ENCODE measurements at regions not wholly inside any gene's neighbourhood (a gene's known extent, or its start where the extent isn't known, plus 50 kb on each side); places are given as distances from the start of the nearest gene placed in this dataset.

DNA sequence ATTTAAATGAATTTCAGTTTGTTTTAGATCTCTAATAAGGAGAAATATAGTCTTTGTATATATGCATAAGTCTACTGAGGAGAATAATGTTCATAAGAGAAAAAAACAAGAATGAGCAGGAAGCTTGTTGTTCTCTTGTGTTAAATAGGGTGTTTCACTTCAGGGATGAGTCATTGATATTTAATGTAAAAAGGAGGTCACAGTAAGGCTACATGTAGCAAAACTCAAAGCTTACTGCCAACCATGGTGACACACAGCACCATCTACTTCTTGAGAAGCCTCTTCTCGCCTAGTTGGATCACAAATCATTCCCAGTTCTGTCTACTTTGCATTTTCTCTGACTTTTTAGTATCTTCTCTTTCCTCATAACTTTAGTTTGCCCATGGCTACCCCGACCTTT is 1466.0 kb upstream of the C9orf72 start:
- no peak for DNase-seq (ENCODE audit: low read depth)
- H3K4me3 ChIP-seq (ENCODE audit: low read length), result no peak overlapping the region
- TF ChIP-seq, protein P1, sequence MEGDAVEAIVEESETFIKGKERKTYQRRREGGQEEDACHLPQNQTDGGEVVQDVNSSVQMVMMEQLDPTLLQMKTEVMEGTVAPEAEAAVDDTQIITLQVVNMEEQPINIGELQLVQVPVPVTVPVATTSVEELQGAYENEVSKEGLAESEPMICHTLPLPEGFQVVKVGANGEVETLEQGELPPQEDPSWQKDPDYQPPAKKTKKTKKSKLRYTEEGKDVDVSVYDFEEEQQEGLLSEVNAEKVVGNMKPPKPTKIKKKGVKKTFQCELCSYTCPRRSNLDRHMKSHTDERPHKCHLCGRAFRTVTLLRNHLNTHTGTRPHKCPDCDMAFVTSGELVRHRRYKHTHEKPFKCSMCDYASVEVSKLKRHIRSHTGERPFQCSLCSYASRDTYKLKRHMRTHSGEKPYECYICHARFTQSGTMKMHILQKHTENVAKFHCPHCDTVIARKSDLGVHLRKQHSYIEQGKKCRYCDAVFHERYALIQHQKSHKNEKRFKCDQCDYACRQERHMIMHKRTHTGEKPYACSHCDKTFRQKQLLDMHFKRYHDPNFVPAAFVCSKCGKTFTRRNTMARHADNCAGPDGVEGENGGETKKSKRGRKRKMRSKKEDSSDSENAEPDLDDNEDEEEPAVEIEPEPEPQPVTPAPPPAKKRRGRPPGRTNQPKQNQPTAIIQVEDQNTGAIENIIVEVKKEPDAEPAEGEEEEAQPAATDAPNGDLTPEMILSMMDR (conservative IDR thresholded peaks at IDR 0.05; ENCODE audit: low read length), result no peak

- no peak for DNase-seq (ENCODE audit: low read depth)
- no peak overlapping the region for H3K4me3 ChIP-seq (ENCODE audit: low read length)
- TF ChIP-seq, protein P1 (conservative IDR thresholded peaks at IDR 0.05; ENCODE audit: low read length), result no peak
These were observed 1469.8 kb upstream of the C9orf72 start for GRCh38 chr9:29043072-29043471.

DNA sequence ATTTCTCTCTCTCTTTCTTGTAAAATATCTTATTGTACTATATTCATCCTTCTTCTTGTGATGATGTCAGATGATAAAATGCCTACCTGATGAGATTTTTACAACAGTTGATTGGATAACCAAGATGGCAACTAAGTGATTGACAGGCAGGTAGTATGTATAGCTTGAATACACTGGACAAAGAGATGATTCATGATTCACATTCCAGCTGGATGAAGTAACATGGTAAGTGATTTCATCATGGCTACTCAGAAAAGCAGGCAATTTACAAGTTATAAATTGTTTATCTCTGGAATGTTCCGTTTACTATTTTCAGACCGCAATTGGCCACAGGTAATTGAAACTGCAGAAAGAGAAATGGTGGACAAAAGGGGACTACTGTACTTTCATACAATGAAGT is 1471.7 kb upstream of the C9orf72 start:
- no peak for DNase-seq (ENCODE audit: low read depth)

GRCh38 chr9:29060041-29060440 is 1486.8 kb upstream of the C9orf72 start:
- TF ChIP-seq, protein P1 (conservative IDR thresholded peaks at IDR 0.05; ENCODE audit: low read length), result no peak
- no peak overlapping the region for H3K4me3 ChIP-seq (ENCODE audit: low read length)
- DNase-seq (ENCODE audit: low read depth), result no peak

More for the DNA sequence above, 1471.7 kb upstream of the C9orf72 start:
- TF ChIP-seq, protein P1 (conservative IDR thresholded peaks at IDR 0.05; ENCODE audit: low read length), result no peak
- no peak overlapping the region for H3K4me3 ChIP-seq (ENCODE audit: low read length)

- no peak overlapping the region for H3K4me3 ChIP-seq (ENCODE audit: low read length)
- DNase-seq (ENCODE audit: low read depth), result no peak
- TF ChIP-seq, protein P1 (conservative IDR thresholded peaks at IDR 0.05; ENCODE audit: low read length), result no peak
These were observed 1489.2 kb upstream of the C9orf72 start for GRCh38 chr9:29062446-29062845.

- TF ChIP-seq, protein P1 (conservative IDR thresholded peaks at IDR 0.05; ENCODE audit: low read length), result no peak
- no peak overlapping the region for H3K4me3 ChIP-seq (ENCODE audit: low read length)
- DNase-seq (ENCODE audit: low read depth), result no peak
These were observed 1489.8 kb upstream of the C9orf72 start for GRCh38 chr9:29063031-29063430.

- H3K4me3 ChIP-seq (ENCODE audit: low read length), result no peak overlapping the region
- no peak for DNase-seq (ENCODE audit: low read depth)
- TF ChIP-seq, protein P1 (conservative IDR thresholded peaks at IDR 0.05; ENCODE audit: low read length), result no peak
These were observed 1492.9 kb upstream of the C9orf72 start for GRCh38 chr9:29066141-29066640.

All from AG10803 (cell line).